ENCODE measurements at regions not wholly inside any gene's neighbourhood (a gene's known extent, or its start where the extent isn't known, plus 50 kb on each side); places are given as distances from the start of the nearest gene placed in this dataset.
"Not testable (repeated sequence)": the region's sequence is repeated elsewhere in the genome, so short reads cannot be mapped to it uniquely, and the experiment has no call there.

- not testable (repeated sequence) for DNase-seq
Observed at GRCh38 chr5:177857642-177858200, 75.0 kb upstream of the FAM153A start.

- not testable (repeated sequence) for DNase-seq
Observed at GRCh38 chr5:177856474-177856873, 73.8 kb upstream of the FAM153A start.

- DNase-seq, result not testable (repeated sequence)
Observed at GRCh38 chr5:177847914-177848313, 65.2 kb upstream of the FAM153A start.

- not testable (repeated sequence) for DNase-seq
Observed at GRCh38 chr5:177846598-177846997, 63.9 kb upstream of the FAM153A start.

- not testable (repeated sequence) for DNase-seq
Observed at GRCh38 chr5:177845906-177846305, 63.2 kb upstream of the FAM153A start.

GRCh38 chr5:177836191-177836590 is 53.5 kb upstream of the FAM153A start:
- not testable (repeated sequence) for DNase-seq

All from activated effector memory CD4-positive, alpha-beta T cell treated with Interleukin-2 at 50 U/mL for 16 hours (primary cell).